T-helper 2 cell treated with Interferon-gamma antibody and Interleukin-4, amounts not matched to agents 100 ng/mL and 5 ng/mL, for 36 hours (primary cell): ENCODE measurements at regions not wholly inside any gene's neighbourhood (a gene's known extent, or its start where the extent isn't known, plus 50 kb on each side); places are given as distances from the start of the nearest gene placed in this dataset.

Experiments
- intact Hi-C: fragments of 100-400 bp; cut with micrococcal nuclease; formaldehyde crosslinking; loops from one replicate; pipeline ENCODE4 v1.15.1; 2023

DNA sequence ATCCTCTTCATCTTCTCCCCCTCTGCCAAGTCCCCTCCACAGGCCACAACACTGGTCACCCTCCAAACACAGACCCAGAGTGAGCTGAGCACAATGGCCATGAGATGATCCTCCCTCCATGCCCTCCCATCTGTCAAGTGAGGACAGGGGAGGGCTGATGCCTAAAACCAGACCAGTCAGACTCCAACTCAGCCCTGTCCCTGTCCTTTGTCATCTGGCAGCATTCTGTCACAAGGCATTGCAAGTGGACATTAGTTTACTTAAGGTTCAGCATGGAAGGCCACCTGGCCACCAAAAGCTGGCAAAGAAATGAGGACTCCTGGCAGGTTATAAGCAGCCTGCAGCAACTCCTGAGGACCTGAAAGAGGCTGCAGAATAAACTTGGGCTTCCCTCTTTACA lies 136.2 kb upstream of the SLC30A5 start:
- intact Hi-C loops, result no loop called here

DNA sequence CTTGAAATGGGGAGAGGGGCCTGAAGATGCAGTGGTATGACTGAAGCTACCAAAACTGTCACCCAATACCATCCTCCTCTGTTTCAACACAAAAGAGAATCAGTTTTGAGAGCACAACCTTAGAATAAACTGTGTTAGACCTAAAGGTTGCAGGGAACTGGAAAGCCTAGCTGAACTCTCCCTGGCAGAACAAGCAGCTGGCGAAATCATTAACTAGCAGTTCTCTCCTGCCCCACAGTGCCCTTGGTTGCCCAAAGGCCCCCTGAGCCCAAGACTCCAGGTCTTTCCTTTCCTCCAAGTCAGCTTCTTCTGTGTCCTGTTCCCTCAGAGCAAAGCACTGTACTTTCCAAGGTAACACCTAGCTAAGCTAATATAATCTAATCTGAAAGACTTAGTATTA lies 135.4 kb upstream of the SLC30A5 start:
- intact Hi-C loops, result no loop called here

DNA sequence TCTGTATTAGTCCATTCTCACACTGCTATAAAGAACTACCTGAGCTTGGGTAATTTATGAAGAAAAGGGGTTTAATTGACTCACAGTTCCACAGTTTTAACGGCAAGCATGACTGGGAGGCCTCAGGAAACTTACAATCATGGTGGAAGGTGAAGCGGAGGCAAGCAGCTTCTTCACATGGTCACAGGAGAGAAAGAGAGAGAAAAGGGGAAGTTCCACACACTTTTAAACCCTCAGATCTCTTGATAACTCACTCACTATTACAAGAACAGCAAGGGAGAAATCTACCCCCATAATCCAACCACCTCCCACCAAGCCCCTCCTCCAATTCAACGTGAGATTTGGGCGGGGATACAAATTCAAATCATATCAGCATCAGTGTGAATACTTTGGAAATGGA lies 133.4 kb upstream of the SLC30A5 start:
- intact Hi-C loops, result loop anchor here (5.0 kb wide), 1 partner anchor 673 kb away; no protein-coding TSS in a partner anchor

DNA sequence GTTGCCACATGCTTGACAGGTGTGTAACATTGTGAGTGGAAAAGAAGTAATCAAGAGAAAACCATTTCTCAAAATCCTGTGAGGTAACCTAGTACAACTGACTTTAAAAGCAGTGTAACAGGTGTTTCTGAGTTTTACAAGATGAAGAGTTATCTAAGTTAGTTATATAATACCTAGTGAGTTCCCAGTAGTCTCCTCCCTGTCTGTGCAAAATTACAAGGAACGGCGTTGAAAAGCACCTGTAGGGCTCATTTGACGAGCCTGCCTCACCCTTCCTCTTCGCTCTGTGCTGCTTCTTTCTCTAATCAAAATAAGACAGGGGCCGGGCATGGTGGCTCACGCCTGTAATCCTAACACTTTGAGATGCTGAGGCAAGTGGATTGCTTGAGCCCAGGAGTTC lies 132.9 kb upstream of the SLC30A5 start:
- intact Hi-C loops, result loop anchor here (5.0 kb wide), 1 partner anchor 674 kb away; no protein-coding TSS in a partner anchor

DNA sequence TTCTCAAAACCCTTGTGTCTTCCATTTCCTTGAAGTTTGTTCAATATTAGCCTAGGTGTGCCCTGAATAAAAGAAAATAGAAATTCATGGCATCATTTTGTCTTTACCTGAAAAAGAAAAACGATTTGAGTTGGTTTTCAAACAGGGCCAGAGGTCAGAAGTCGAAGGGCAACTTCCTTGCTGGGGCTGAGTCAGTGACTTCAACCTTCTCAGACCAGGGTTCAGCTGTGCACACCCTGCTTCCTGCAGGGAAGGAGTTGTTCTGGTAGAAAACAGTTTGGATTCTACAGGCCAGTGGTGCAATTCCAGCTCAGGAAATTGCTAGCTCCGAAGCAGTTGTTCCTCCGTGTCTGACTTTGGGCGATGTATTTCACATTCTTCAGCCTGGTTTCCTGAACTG lies 132.1 kb upstream of the SLC30A5 start:
- intact Hi-C loops, result loop anchor here (5.0 kb wide), 1 partner anchor 674 kb away; no protein-coding TSS in a partner anchor

DNA sequence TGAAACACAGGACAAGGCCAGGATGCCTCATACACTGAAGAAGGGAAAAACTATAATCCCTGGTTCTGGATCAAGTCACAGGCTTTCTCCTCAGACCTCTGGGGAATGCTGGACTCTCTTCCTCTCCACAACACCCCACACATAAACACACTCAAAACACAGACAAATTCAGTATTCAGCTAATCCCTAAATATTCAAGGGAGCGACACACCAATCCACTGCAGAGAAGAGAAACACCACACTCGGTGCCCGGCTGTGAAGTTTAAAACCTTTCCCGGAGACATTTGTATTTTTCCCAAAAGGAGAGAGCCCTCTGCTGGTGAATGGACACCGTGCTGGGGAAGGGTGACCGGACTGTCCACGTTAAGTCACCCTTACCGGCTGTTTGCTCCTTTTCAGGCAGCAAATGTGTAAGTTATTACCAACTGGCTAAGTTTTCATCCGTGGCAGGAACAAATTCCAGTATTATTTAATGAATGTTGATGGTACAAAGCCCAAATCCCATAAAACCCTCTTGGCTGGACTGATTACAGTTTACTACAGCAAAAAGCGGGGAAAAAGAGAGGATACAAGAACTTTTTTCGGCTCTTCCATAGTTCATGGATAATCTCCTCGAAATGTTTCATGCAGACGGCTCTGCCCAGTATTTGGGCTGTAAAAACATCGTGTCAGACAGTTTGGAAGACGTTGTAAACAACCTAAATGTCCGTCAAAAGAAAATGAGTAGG lies 130.9 kb upstream of the SLC30A5 start:
- intact Hi-C loops, result loop anchor here (5.0 kb wide), 1 partner anchor 676 kb away; no protein-coding TSS in a partner anchor

DNA sequence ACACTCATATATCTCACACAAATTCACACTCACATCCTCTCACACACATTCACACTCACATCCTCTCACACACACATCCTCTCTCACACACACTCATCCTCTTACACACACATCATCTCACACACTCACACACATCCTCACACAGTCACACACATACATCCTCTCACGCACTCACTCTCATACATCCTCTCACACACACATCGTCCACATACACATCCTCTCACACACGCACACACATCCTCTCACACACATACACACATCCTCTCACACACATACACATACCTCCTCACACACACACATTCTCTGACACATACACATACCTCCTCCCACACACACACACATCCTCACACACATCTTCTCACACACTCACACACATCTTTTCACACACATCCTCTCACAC lies 129.1 kb upstream of the SLC30A5 start:
- intact Hi-C loops, result loop anchor here (5.0 kb wide), 1 partner anchor 677 kb away; no protein-coding TSS in a partner anchor

DNA sequence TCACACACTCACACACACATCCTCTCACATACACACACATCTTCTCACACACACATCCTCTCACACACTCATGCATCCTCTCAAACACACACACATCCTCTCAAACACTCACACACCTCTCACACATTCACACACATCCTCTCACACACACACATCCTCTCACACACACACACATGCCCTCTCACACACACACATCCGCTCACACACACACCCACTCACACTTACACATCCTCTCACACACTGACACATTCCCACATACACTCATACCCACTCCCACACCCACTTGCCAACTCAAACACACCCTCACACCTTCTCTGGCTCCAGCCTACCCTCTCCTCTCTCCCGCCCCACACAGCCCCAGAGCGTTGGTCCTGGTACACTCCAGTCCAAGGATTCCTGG lies 127.9 kb upstream of the SLC30A5 start:
- intact Hi-C loops, result no loop called here

DNA sequence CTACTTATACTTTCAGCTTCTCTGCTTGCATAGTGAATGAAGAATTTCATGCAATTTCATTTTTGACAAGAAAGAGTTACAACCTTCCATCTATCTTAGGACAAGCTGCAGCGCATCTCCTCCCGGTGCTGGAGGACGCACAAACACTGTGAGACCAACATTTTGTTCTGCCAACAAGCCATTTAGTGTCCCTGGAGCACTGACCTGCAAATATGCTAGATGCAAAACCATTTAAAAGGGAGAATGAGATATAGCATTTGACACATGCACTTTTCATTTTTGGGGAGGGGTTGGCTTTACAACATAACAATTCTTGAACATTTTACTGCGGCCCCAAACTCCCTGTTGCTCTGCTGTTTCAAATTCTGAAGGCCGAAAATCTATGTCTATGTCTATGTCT lies 127.2 kb upstream of the SLC30A5 start:
- intact Hi-C loops, result no loop called here

DNA sequence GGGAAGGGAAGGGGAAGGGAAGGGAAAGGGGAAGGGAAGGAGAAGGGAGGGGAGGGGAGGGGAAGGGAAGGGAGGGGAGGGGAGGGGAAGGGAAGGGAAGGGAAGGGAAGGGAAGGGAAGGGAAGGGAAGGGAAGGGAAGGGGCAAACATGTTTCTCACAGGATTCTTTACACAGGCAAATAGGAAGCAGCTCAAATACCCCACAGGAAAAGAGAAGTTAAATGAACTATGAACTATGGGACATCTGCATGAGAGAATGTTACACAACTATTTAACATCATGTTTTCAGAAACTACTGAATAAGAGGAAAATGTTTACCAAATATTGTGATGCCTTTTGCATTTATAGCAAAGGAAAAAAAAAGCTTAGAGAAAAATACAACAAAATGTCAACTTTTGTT lies 125.4 kb upstream of the SLC30A5 start:
- intact Hi-C loops, result no loop called here

DNA sequence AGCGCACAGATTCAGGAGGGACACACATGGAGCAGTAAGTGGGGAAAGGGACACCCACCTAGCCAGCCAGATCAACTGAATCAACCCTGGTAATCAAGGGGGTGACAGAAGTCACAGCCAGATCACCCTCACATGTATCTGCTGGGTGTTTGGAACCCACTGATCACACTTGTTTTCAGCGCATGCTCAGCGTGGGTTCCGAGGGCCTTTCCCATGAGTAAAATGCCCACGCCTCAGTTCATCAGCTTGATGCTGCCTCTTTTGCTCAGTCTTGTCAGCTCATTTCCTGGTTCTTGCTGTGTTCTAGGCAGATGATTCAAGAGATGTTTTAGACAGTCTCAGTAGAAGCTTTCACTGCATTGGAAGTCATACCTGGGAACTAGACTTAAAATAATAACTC lies 123.2 kb upstream of the SLC30A5 start:
- intact Hi-C loops, result no loop called here

DNA sequence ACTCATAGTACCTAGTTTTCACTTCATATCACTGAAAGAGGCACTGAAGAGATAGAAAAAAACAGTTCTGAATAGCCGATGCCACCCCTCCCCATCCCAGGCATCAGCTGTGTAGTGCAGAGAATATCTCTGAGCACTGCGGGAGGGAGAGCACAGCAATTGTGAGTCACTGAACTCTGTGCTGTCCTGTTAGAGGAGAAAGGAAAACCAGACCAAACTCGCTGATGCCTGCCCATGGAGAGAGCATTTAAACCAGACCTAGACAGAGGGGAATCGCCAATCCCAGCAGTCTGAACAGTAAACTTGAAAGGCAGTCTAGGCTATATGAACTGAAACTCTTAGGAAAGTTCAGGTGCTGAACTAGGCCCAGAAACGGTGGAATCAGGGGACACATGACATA lies 120.1 kb upstream of the SLC30A5 start:
- intact Hi-C loops, result no loop called here

DNA sequence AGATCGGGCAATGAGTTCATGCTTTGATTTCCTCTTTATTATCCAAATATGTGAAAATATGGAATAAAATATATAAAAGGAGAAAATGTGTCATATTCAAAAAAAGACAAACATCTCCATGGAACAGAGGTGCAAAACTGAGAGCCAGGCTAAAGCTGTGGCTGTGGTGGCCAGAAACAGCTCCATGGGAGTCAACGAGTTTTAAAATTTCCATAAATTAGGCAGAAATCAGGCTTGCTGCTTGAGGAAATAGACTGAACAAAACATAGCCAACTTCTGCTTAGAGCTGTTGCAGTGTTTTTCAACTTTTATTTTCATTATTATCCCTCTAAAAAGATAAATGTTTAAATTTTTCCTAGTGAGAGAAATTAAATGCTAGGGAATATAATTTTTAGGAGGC lies 110.8 kb upstream of the SLC30A5 start:
- intact Hi-C loops, result no loop called here

DNA sequence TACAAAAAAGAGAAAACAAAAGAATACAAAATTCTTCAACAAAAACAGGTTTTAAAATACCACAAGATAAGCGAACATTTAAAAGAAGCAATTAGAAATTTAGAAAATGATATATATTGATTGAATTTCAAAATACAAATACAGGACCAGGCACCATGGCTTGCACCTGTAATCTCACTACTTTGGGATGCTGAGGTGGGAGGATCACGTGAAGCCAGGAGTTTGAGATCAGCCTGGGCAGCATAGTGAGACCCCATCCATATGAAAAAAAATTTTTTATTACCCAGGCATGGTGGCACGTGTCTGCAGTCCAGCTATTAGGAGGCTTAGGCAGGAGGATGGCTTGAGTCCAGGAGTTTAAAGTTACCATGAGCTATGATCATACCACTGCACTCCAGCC lies 109.9 kb upstream of the SLC30A5 start:
- intact Hi-C loops, result no loop called here

DNA sequence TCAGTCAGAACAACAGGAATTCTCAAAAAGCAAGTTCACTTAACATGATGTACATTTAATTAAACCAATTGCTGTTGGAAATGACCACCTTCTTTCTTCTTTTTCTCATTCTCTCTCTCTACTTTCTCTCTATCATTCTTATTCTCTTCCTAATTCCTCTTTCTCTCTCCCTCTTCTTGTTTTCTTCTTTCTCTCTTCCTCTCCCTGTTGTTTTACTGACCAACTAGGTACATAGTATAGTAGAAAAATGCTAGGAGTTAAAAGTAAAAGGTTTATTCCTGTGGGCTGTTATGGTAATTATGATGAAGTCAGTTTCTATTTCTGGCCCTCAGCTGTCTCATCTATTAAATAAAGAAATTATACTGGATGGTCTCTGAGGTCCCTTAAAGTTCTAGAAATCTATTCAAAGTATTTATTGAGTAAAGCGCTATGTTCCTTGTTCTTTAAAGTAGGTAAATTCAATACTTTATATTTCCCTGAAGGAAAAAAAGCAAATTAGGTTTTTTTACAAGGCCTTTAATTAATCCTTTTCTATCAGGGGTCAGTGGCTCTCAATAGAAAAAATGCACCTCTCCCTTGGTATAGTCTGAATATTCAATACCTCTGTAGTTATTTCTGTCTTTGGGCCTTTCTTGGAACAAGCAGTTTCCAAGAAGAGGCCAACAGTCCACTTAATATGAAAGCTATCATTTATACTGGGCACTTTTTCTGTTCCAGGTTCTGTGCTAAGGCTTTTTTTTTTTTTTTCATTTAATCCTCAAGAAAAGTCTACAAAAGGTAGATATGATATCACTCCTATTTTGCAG lies 102.3 kb upstream of the SLC30A5 start:
- intact Hi-C loops, result no loop called here

DNA sequence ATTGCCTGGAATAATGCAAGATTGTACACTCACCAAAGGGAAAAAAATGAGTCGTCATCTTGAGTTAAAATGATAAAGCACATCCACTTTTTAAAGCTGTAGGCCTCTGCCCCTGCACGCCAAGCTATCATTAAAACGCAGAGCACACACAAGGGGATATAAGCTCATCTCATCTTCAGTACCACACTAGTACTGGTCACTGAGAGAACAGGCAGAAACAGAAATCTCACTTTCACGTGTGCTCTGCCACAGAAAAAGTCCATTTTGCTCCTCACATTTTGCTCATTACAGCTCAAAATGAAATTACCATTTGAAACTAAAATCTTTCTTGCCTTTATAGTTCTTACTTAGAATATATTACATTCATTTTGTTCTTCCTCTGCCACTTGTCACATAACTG lies 99.2 kb upstream of the SLC30A5 start:
- intact Hi-C loops, result no loop called here

DNA sequence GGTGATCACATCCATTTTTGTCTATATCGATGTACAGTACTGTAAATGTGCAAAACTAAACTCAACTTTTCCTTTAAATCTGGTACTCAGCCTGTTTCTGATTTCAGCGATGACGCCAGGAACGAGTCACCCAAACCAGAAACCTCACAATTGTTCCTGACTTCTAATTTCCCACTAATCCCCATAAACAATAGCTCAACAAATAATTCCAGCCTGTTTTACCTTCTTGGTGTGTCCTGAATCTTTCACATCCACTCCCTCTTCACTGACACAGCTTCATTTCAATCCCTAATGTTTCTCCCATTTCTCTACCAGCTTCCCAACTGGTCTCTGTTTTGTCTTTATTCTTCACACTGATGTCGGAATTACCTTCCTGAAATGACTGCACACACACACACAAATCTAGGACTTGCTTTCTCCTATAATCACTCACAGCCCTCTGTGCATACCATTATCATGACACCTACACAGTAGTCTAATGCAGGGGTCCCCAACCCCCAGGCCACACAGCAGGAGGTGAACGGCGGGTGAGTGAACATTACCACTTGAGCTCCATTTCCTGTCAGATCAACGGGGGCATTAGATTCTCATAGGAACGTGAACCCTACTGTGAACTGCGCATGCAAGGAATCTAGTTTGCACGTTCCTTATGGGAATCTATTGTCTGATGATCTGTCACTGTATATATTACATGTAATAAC lies 97.8 kb upstream of the SLC30A5 start:
- intact Hi-C loops, result no loop called here

DNA sequence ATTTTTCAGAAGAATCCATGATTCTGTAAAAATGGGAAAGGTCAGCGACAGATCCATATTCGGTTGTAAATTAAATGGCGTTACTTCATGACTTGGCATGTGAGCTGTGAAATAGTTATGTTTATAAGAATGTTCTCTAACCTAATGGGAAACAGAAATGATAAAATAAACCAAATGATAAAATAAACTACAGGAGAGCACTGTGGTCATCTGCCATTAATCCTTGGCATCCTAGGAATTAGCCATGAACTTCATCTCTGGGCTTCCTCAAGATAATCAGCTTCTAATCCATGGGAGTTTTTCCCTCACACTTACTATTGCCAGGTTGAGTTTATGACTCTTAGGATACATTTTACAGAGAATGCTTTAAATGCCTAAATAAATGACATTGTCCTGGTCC lies 94.6 kb upstream of the SLC30A5 start:
- intact Hi-C loops, result no loop called here

DNA sequence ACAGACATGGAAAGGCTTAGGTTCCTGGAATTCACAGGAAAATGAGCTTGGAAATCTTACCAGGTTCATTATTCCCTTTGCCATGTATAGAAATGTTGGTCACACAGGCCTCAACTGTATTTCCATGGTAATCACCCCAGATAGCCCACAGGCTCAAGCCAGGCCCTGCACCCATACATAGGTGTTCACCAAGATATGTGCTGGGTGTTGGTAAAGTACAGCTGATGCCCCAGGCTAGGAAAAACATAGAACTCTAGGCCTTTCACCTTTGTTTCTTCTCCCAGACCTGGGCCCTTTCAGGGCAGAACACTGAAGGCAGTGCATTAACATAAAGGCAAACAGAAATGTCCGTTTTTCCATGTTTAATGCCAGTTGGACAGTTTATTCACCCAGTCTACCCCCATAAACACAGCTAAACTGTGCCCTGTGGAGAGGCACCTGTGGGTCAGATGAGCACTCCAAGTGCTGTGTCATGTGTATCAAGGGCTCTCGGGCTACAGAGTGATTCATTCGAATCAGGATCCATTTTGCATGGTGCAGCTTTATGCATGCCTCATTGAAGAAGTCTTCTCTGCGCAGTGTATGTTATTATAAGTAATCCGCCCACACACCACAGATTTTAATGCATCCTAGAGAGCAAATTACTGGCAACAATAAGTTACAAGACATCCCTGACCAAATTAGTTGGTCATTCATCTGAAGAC lies 93.4 kb upstream of the SLC30A5 start:
- intact Hi-C loops, result no loop called here

DNA sequence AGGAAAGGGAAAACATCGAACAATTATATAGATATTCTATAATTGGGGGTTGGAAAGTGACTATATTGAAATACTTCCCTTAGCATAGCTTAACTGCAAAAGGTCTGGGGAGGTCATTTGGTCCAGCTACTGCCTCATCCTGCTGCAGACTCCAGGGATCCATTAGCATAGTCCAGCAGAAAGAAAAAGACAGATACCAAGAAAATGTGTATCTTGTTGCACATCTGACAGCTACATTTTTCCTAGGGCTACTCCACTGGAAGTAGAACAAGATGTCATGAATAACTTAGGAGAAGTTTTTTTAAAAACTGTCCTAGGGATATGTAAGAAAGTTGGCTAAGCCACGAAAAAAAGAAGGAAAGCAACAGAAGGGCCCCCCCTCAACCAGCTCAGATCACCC lies 92.9 kb upstream of the SLC30A5 start:
- intact Hi-C loops, result no loop called here

DNA sequence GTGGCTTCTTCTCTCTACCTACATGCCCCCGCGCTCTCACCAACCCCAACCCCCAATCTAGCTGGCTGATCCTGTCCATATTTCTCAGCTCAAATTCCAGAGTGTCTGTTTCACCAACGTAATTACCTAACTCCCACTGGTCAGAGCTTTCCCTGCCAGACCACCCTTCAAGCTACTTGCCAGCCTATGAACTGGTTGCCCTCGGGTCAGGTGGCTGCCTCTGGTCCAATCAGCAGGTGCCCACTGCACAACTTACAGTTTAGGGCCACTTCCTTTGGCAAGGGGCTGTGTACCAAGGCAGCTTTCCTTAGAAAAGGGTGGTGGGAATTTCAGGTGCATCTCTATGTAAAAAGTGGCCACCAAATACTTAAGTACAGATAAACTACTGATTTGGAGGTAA lies 92.2 kb upstream of the SLC30A5 start:
- intact Hi-C loops, result no loop called here
